Kidney (tissue), 13 donors: ENCODE measurements at regions not wholly inside any gene's neighbourhood (a gene's known extent, or its start where the extent isn't known, plus 50 kb on each side); places are given as distances from the start of the nearest gene placed in this dataset.

Experiments
- DNase-seq, 5 donors: peaks; one replicate each; pipeline ENCODE4 v3.0.0-alpha.2; 2013 to 2020
- FAIRE-seq: peaks from 2 replicates; lab custom pipeline; 2012; peaks lifted over from hg19 to GRCh38; lab: Jason Lieb, UNC
- H3K27ac ChIP-seq, 2 donors: one replicate each; pipeline ENCODE4 v1.7.0; 2013; ENCODE audit warnings: low read depth in 2 of 2, low read length in 2 of 2, inconsistent platforms in 1 of 2
- H3K27me3 ChIP-seq: one replicate; pipeline ENCODE4 v1.7.1; 2013; ENCODE audit warnings: low read length, inconsistent platforms; ENCODE audit not compliant: control insufficient read depth, insufficient read depth
- H3K36me3 ChIP-seq, 3 donors: one replicate each; pipeline versions ENCODE4 v1.7.0 to v1.7.1; 2013; ENCODE audit warnings: low read length in 3 of 3, control low read depth in 1 of 3, inconsistent platforms in 1 of 3; ENCODE audit not compliant: insufficient read depth in 3 of 3, control insufficient read depth in 2 of 3
- H3K4me1 ChIP-seq, 3 donors: one replicate each; pipeline versions ENCODE4 v1.7.0 to v1.7.1; 2013; ENCODE audit warnings: low read length in 3 of 3, inconsistent platforms in 1 of 3, low read depth in 1 of 3; ENCODE audit not compliant: control insufficient read depth in 2 of 3, insufficient read depth in 2 of 3
- H3K4me3 ChIP-seq, 3 donors: one replicate each; pipeline versions ENCODE4 v1.7.0 to v1.8.1; 2013; ENCODE audit warnings: low read length in 3 of 3, control low read depth in 1 of 3, inconsistent platforms in 1 of 3
- H3K9ac ChIP-seq, 3 donors: one replicate each; pipeline versions ENCODE4 v1.7.0 to v1.7.1; 2013; ENCODE audit warnings: low read length in 3 of 3, control low read depth in 1 of 3, inconsistent platforms in 1 of 3
- H3K9me3 ChIP-seq, 3 donors: one replicate each; pipeline versions ENCODE4 v1.7.0 to v1.7.1; 2013; ENCODE audit warnings: low read length in 3 of 3, control low read depth in 1 of 3, inconsistent platforms in 1 of 3; ENCODE audit not compliant: control insufficient read depth in 2 of 3, insufficient read depth in 1 of 3
- intact Hi-C: fragments of 100-400 bp; cut with DNase I; formaldehyde crosslinking; loops from one replicate; pipeline ENCODE4 v1.11.1; 2022
- TF ChIP-seq, protein P1 (sequence below): IDR thresholded peaks from 3 replicates; pipeline ENCODE4 v1.5.1; 2012; ENCODE audit warnings: mild to moderate bottlenecking, moderate library complexity, borderline replicate concordance; ENCODE audit not compliant: insufficient read depth; ENCODE audit errors: extremely low read depth
- donor health status: control.
- donor health status: control.
- donor health status: control.
- donor health status: control.
- donor health status: control.
- donor health status: DM: yes; HTN: yes; CAD: no.
- donor health status: Normal renal cell carcinoma (clear cell type).

- no peak overlapping the region for H3K27ac ChIP-seq
- TF ChIP-seq, protein P1, sequence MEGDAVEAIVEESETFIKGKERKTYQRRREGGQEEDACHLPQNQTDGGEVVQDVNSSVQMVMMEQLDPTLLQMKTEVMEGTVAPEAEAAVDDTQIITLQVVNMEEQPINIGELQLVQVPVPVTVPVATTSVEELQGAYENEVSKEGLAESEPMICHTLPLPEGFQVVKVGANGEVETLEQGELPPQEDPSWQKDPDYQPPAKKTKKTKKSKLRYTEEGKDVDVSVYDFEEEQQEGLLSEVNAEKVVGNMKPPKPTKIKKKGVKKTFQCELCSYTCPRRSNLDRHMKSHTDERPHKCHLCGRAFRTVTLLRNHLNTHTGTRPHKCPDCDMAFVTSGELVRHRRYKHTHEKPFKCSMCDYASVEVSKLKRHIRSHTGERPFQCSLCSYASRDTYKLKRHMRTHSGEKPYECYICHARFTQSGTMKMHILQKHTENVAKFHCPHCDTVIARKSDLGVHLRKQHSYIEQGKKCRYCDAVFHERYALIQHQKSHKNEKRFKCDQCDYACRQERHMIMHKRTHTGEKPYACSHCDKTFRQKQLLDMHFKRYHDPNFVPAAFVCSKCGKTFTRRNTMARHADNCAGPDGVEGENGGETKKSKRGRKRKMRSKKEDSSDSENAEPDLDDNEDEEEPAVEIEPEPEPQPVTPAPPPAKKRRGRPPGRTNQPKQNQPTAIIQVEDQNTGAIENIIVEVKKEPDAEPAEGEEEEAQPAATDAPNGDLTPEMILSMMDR, result no peak
- DNase-seq (no peak), FAIRE-seq (no peak)
- no peak overlapping the region for H3K4me3 ChIP-seq
- H3K36me3 ChIP-seq, result no peaks in the 10 kb centered on the region
- no peaks in the 10 kb centered on the region for H3K4me1 ChIP-seq
- H3K27me3 ChIP-seq, result no peaks in the 10 kb centered on the region
- intact Hi-C loops, result no loop called here
- H3K9me3 ChIP-seq, result no peaks in the 10 kb centered on the region
- no peak overlapping the region for H3K9ac ChIP-seq
These were observed 150.1 kb upstream of the STK32A start for GRCh38 chr5:147084702-147085101.

GRCh38 chr5:147085409-147085808 lies 149.4 kb upstream of the STK32A start:
- H3K27me3 ChIP-seq, result no peaks in the 10 kb centered on the region
- FAIRE-seq (no peak), DNase-seq (no peak)
- no peaks in the 10 kb centered on the region for H3K9me3 ChIP-seq
- TF ChIP-seq, protein P1, result no peak
- intact Hi-C loops, result no loop called here
- H3K27ac ChIP-seq, result no peak overlapping the region
- H3K9ac ChIP-seq, result no peak overlapping the region
- H3K4me3 ChIP-seq, result no peak overlapping the region
- H3K36me3 ChIP-seq, result no peaks in the 10 kb centered on the region
- H3K4me1 ChIP-seq, result no peaks in the 10 kb centered on the region

DNA sequence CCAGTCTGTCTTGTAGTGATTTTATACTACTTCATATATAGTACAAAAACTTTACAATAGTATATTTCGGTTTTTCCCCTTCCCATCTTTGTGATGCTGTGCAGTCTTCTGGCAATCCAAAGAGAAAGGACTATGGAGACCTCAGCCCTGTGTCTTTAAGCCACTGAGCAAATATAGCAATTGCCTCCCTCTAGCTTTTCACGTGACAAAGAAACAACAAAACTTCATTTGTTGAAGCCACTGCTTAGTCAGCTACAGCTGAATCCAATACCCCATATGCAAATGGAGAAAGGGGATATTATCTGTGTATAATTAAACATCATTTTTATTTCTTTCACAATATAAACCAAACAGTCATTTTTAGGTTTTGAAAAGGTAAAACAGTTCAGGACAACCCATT lies 142.8 kb upstream of the STK32A start:
- Histone ChIP-seq H3K27me3 (no peaks in the 10 kb centered on the region), H3K9me3 (no peaks in the 10 kb centered on the region), H3K27ac (no peak overlapping the region), H3K9ac (no peak overlapping the region), H3K4me3 (no peak overlapping the region), H3K36me3 (no peaks in the 10 kb centered on the region), H3K4me1 (no peaks in the 10 kb centered on the region)
- DNase-seq, result no peak
- intact Hi-C loops, result no loop called here
- TF ChIP-seq, protein P1, result no peak
- no peak for FAIRE-seq

- TF ChIP-seq, protein P1, result no peak
- DNase-seq (no peak), FAIRE-seq (no peak)
- Histone ChIP-seq H3K27ac (no peak overlapping the region), H3K27me3 (no peaks in the 10 kb centered on the region), H3K9ac (no peak overlapping the region), H3K36me3 (no peaks in the 10 kb centered on the region), H3K4me1 (no peaks in the 10 kb centered on the region), H3K9me3 (no peaks in the 10 kb centered on the region), H3K4me3 (no peak overlapping the region)
- intact Hi-C loops, result no loop called here
These were observed 141.7 kb upstream of the STK32A start for GRCh38 chr5:147093138-147093537.
